ENCODE measurements at regions not wholly inside any gene's neighbourhood (a gene's known extent, or its start where the extent isn't known, plus 50 kb on each side); places are given as distances from the start of the nearest gene placed in this dataset.

GRCh38 chr7:106196460-106197021, 84.4 kb upstream of the SYPL1 start:
- intact Hi-C loops (cut with micrococcal nuclease) = no loop called here
- no peak for DNase-seq (ENCODE audit: low spot score)
- Mint-ChIP-seq H3K36me3 (ENCODE audit: low read depth) (no peaks in the 10 kb centered on the region), H3K9me3 (no peaks in the 10 kb centered on the region), H3K27me3 (ENCODE audit: low read depth) (peaks cover 24% of the 10 kb centered on the region), H3K27ac (no peak overlapping the region), H3K4me3 (ENCODE audit: low read depth) (no peak overlapping the region), H3K4me1 (ENCODE audit: low read depth) (no peaks in the 10 kb centered on the region)

GRCh38 chr7:106193661-106194060, 81.5 kb upstream of the SYPL1 start:
- intact Hi-C loops (cut with micrococcal nuclease) = no loop called here
- peaks cover 28% of the 10 kb centered on the region for H3K27me3 Mint-ChIP-seq (ENCODE audit: low read depth)
- DNase-seq (ENCODE audit: low spot score) = no peak
- no peaks in the 10 kb centered on the region for H3K9me3 Mint-ChIP-seq
- no peaks in the 10 kb centered on the region for H3K4me1 Mint-ChIP-seq (ENCODE audit: low read depth)
- H3K36me3 Mint-ChIP-seq (ENCODE audit: low read depth) = no peaks in the 10 kb centered on the region
- no peak overlapping the region for H3K4me3 Mint-ChIP-seq (ENCODE audit: low read depth)
- no peak overlapping the region for H3K27ac Mint-ChIP-seq

GRCh38 chr7:106190589-106191330, 78.6 kb upstream of the SYPL1 start:
- peaks cover 38% of the 10 kb centered on the region for H3K27me3 Mint-ChIP-seq (ENCODE audit: low read depth)
- H3K9me3 Mint-ChIP-seq = no peaks in the 10 kb centered on the region
- H3K27ac Mint-ChIP-seq = no peak overlapping the region
- intact Hi-C loops (cut with micrococcal nuclease) = no loop called here
- DNase-seq (ENCODE audit: low spot score) = no peak
- H3K4me3 Mint-ChIP-seq (ENCODE audit: low read depth) = no peak overlapping the region
- no peaks in the 10 kb centered on the region for H3K4me1 Mint-ChIP-seq (ENCODE audit: low read depth)
- no peaks in the 10 kb centered on the region for H3K36me3 Mint-ChIP-seq (ENCODE audit: low read depth)

GRCh38 chr7:106187613-106188350, 75.7 kb upstream of the SYPL1 start:
- H3K9me3 Mint-ChIP-seq = no peaks in the 10 kb centered on the region
- H3K4me3 Mint-ChIP-seq (ENCODE audit: low read depth) = no peak overlapping the region
- intact Hi-C loops (cut with micrococcal nuclease) = no loop called here
- H3K27me3 Mint-ChIP-seq (ENCODE audit: low read depth) = peaks cover 28% of the 10 kb centered on the region
- DNase-seq (ENCODE audit: low spot score) = no peak
- H3K27ac Mint-ChIP-seq = no peak overlapping the region
- H3K4me1 Mint-ChIP-seq (ENCODE audit: low read depth) = peaks cover 8% of the 10 kb centered on the region
- H3K36me3 Mint-ChIP-seq (ENCODE audit: low read depth) = no peaks in the 10 kb centered on the region

- Mint-ChIP-seq H3K4me3 (ENCODE audit: low read depth) (no peak overlapping the region), H3K27me3 (ENCODE audit: low read depth) (peaks cover 15% of the 10 kb centered on the region), H3K9me3 (no peaks in the 10 kb centered on the region), H3K27ac (no peak overlapping the region), H3K4me1 (ENCODE audit: low read depth) (peaks cover 12% of the 10 kb centered on the region), H3K36me3 (ENCODE audit: low read depth) (no peaks in the 10 kb centered on the region)
- DNase-seq (ENCODE audit: low spot score) = no peak
- intact Hi-C loops (cut with micrococcal nuclease) = no loop called here
Observed at GRCh38 chr7:106185719-106186118, 73.6 kb upstream of the SYPL1 start.

- no peak overlapping the region for H3K4me3 Mint-ChIP-seq (ENCODE audit: low read depth)
- DNase-seq (ENCODE audit: low spot score) = no peak
- H3K27ac Mint-ChIP-seq = no peak overlapping the region
- intact Hi-C loops (cut with micrococcal nuclease) = no loop called here
- H3K36me3 Mint-ChIP-seq (ENCODE audit: low read depth) = no peaks in the 10 kb centered on the region
- no peaks in the 10 kb centered on the region for H3K9me3 Mint-ChIP-seq
- peaks cover 13% of the 10 kb centered on the region for H3K27me3 Mint-ChIP-seq (ENCODE audit: low read depth)
- peaks cover 12% of the 10 kb centered on the region for H3K4me1 Mint-ChIP-seq (ENCODE audit: low read depth)
Observed at GRCh38 chr7:106183952-106184351, 71.8 kb upstream of the SYPL1 start.

GRCh38 chr7:106182904-106183303, 70.8 kb upstream of the SYPL1 start:
- H3K4me1 Mint-ChIP-seq (ENCODE audit: low read depth) = peaks cover 12% of the 10 kb centered on the region
- no peak for DNase-seq (ENCODE audit: low spot score)
- peaks cover 8% of the 10 kb centered on the region for H3K27me3 Mint-ChIP-seq (ENCODE audit: low read depth)
- H3K36me3 Mint-ChIP-seq (ENCODE audit: low read depth) = no peaks in the 10 kb centered on the region
- intact Hi-C loops (cut with micrococcal nuclease) = no loop called here
- no peak overlapping the region for H3K27ac Mint-ChIP-seq
- no peak overlapping the region for H3K4me3 Mint-ChIP-seq (ENCODE audit: low read depth)
- H3K9me3 Mint-ChIP-seq = no peaks in the 10 kb centered on the region

GRCh38 chr7:106181658-106182265, 69.7 kb upstream of the SYPL1 start:
- Mint-ChIP-seq H3K4me1 (ENCODE audit: low read depth) (peaks cover 13% of the 10 kb centered on the region), H3K27ac (no peak overlapping the region), H3K36me3 (ENCODE audit: low read depth) (no peaks in the 10 kb centered on the region), H3K9me3 (no peaks in the 10 kb centered on the region), H3K4me3 (ENCODE audit: low read depth) (no peak overlapping the region), H3K27me3 (ENCODE audit: low read depth) (peaks cover 3% of the 10 kb centered on the region)
- intact Hi-C loops (cut with micrococcal nuclease) = no loop called here
- DNase-seq (ENCODE audit: low spot score) = no peak

- peaks cover 16% of the 10 kb centered on the region for H3K4me1 Mint-ChIP-seq (ENCODE audit: low read depth)
- intact Hi-C loops (cut with micrococcal nuclease) = no loop called here
- DNase-seq (ENCODE audit: low spot score) = no peak
- H3K4me3 Mint-ChIP-seq (ENCODE audit: low read depth) = no peak overlapping the region
- H3K36me3 Mint-ChIP-seq (ENCODE audit: low read depth) = no peaks in the 10 kb centered on the region
- H3K9me3 Mint-ChIP-seq = no peaks in the 10 kb centered on the region
- H3K27me3 Mint-ChIP-seq (ENCODE audit: low read depth) = peaks cover 8% of the 10 kb centered on the region
- H3K27ac Mint-ChIP-seq = no peak overlapping the region
Observed at GRCh38 chr7:106180721-106181120, 68.6 kb upstream of the SYPL1 start.

- no peak for DNase-seq (ENCODE audit: low spot score)
- H3K27me3 Mint-ChIP-seq (ENCODE audit: low read depth) = peaks cover 16% of the 10 kb centered on the region
- H3K27ac Mint-ChIP-seq = no peak overlapping the region
- no peak overlapping the region for H3K4me3 Mint-ChIP-seq (ENCODE audit: low read depth)
- intact Hi-C loops (cut with micrococcal nuclease) = loop anchor here (5.0 kb wide), 2 partner anchors 78 to 188 kb away; no protein-coding TSS in a partner anchor
- H3K36me3 Mint-ChIP-seq (ENCODE audit: low read depth) = no peaks in the 10 kb centered on the region
- H3K9me3 Mint-ChIP-seq = no peaks in the 10 kb centered on the region
- peaks cover 15% of the 10 kb centered on the region for H3K4me1 Mint-ChIP-seq (ENCODE audit: low read depth)
Observed at GRCh38 chr7:106179256-106179655, 67.1 kb upstream of the SYPL1 start.

- DNase-seq (ENCODE audit: low spot score) = no peak
- Mint-ChIP-seq H3K36me3 (ENCODE audit: low read depth) (no peaks in the 10 kb centered on the region), H3K4me3 (ENCODE audit: low read depth) (no peak overlapping the region), H3K4me1 (ENCODE audit: low read depth) (peaks cover 10% of the 10 kb centered on the region), H3K27ac (no peak overlapping the region), H3K9me3 (no peaks in the 10 kb centered on the region), H3K27me3 (ENCODE audit: low read depth) (peaks cover 17% of the 10 kb centered on the region)
- intact Hi-C loops (cut with micrococcal nuclease) = loop anchor here (5.0 kb wide), 2 partner anchors 79 to 189 kb away; no protein-coding TSS in a partner anchor
Observed at GRCh38 chr7:106178593-106179134, 66.6 kb upstream of the SYPL1 start.

GRCh38 chr7:106177738-106178592, 65.9 kb upstream of the SYPL1 start:
- intact Hi-C loops (cut with micrococcal nuclease) = loop anchor here (2.0 to 5.0 kb wide), 4 partner anchors 79 to 483 kb away; partner anchors contain the start of gene CCDC71L
- Mint-ChIP-seq H3K36me3 (ENCODE audit: low read depth) (no peaks in the 10 kb centered on the region), H3K9me3 (no peaks in the 10 kb centered on the region)

More at GRCh38 chr7:106177738-106178592, 65.9 kb upstream of the SYPL1 start:
- Mint-ChIP-seq H3K4me1 (ENCODE audit: low read depth) (peaks cover 8% of the 10 kb centered on the region), H3K27ac (no peak overlapping the region), H3K4me3 (ENCODE audit: low read depth) (no peak overlapping the region), H3K27me3 (ENCODE audit: low read depth) (peaks cover 19% of the 10 kb centered on the region)
- no peak for DNase-seq (ENCODE audit: low spot score)

Data from activated T-helper 2 cell treated with anti-CD3 and anti-CD28 coated beads, Interferon-gamma antibody, Interleukin-2, Interleukin-4, amounts not matched to agents 10 μg/mL and 5 μg/mL and 100 μg/mL, durations not matched to agents 14 hours and 24 hours and 36 hours (primary cell).